SK-N-SH (cell line): ENCODE measurements at regions not wholly inside any gene's neighbourhood (a gene's known extent, or its start where the extent isn't known, plus 50 kb on each side); places are given as distances from the start of the nearest gene placed in this dataset.

Source experiments
- CTCF ChIP-seq: fragments of 200-600 bp; sonication (generic); IDR thresholded peaks from 2 replicates; pipeline ENCODE4 v1.6.1; 2017; ENCODE audit warnings: antibody characterized with exemption, mild to moderate bottlenecking, moderate library complexity
- ELF1 ChIP-seq: IDR thresholded peaks from 2 replicates; pipeline ENCODE4 v1.4.0; 2012
- EP300 ChIP-seq, 2 experiments: IDR thresholded peaks; 2 replicates each; pipeline versions ENCODE4 v1.4.0 to v1.6.1; 2012; ENCODE audit warnings: borderline replicate concordance in 1 of 2, low read depth in 1 of 2, low read length in 1 of 2
- EZH2phosphoT487 ChIP-seq: fragments of 200-600 bp; sonication (generic); IDR thresholded peaks from 2 replicates; pipeline ENCODE4 v1.6.1; 2017; ENCODE audit warnings: low read depth, mixed run types, mild to moderate bottlenecking, antibody characterized with exemption, moderate library complexity, borderline replicate concordance
- FOXJ3 ChIP-seq: sonication (generic); formaldehyde crosslinking; IDR thresholded peaks from 2 replicates; pipeline ENCODE4 v1.5.1; 2020; ENCODE audit warnings: mild to moderate bottlenecking, missing genetic modification reagents
- JUND ChIP-seq: IDR thresholded peaks from 2 replicates; pipeline ENCODE4 v1.4.0; 2012
- POLR2AphosphoS5 ChIP-seq: IDR thresholded peaks from 2 replicates; pipeline ENCODE4 v1.6.1; 2012; ENCODE audit warnings: low read depth, low read length
- RFX5 ChIP-seq: IDR thresholded peaks from 2 replicates; pipeline ENCODE4 v1.6.1; 2012; ENCODE audit warnings: mild to moderate bottlenecking, improper control_type of control experiment, low read length
- TAF1 ChIP-seq: IDR thresholded peaks from 2 replicates; pipeline ENCODE4 v1.6.1; 2012; ENCODE audit warnings: low read depth, mild to moderate bottlenecking, low read length, moderate library complexity, borderline replicate concordance
- YY1 ChIP-seq: IDR thresholded peaks from 2 replicates; pipeline ENCODE4 v1.4.0; 2012; ENCODE audit warnings: low read depth, mild to moderate bottlenecking
- TF ChIP-seq, protein P1 (sequence below): IDR thresholded peaks from 2 replicates; pipeline ENCODE4 v1.4.0; 2012; ENCODE audit warnings: low read depth

DNA sequence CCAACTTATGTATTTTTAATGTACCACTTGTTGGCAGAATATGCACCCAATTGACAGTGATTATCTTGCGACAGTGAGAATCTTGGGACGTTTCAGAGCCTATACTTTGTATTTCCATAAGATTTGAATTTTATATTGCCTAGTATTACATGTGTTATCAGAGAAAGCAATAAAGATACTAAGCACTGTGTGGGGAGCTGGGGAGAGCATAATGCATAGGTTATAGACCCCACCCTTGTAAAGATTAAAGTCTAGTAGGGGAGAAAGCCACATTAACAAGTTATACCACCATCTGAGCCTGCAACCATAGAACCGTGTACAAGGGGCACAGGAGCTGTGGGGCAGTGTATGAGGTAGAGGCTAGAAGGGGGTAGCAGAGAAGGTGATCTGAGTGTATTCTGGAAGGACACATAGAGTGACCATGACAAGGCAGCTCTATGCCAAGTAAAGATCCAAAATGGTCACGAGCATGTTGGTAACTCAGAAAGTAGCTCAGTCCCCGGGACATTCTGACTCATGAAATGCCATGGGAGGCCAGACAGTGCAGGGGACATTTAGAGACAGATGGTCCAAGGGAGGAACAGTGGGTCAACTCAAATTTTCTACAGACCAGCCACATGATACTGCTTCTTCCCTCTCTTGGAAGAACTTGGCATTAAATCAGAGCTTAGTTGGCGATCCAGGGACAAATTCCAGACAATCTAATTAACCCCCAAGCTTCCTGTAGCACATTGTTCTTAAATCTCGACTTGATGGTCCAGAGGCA is 84.5 kb downstream of the ADRA2A start:
- TF ChIP-seq FOXJ3, result no peak
- no peak for TF ChIP-seq POLR2AphosphoS5
- no peak for TF ChIP-seq CTCF
- TF ChIP-seq RFX5, result no peak
- TF ChIP-seq EZH2phosphoT487, result no peak
- TF ChIP-seq TAF1, result no peak
- TF ChIP-seq, protein P1, sequence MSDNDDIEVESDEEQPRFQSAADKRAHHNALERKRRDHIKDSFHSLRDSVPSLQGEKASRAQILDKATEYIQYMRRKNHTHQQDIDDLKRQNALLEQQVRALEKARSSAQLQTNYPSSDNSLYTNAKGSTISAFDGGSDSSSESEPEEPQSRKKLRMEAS, result no peak
- no peak for TF ChIP-seq JUND
- no peak for TF ChIP-seq EP300 (IDR thresholded peaks at IDR 0.05; ENCODE audit: borderline replicate concordance in 1 of 2, low read depth in 1 of 2, low read length in 1 of 2)
- no peak for TF ChIP-seq YY1
- no peak for TF ChIP-seq ELF1
